Activated CD4-positive, CD25-positive, alpha-beta regulatory T cell treated with anti-CD3 and anti-CD28 coated beads, Interleukin-2, amount 50 U/mL, for 24 hours (primary cell): ENCODE measurements at regions not wholly inside any gene's neighbourhood (a gene's known extent, or its start where the extent isn't known, plus 50 kb on each side); places are given as distances from the start of the nearest gene placed in this dataset.
A peak's percentile ranks its signal among the peaks of the same experiment; 100 is the strongest.

Experiments
- ATAC-seq, 2 donors: fragments of 150-1000 bp; cut with Tn5 transposase; one replicate each; pipeline ENCODE4 v1.10.0; 2021; ENCODE audit warnings: mild to moderate bottlenecking in 1 of 2, moderate library complexity in 1 of 2

- no peak for ATAC-seq
Observed at GRCh38 chr2:74066491-74067203, 81.1 kb downstream of the BOLA3 start.

GRCh38 chr2:74067221-74067747 lies 80.4 kb downstream of the BOLA3 start:
- ATAC-seq = no peak

- ATAC-seq = no peak
Observed at GRCh38 chr2:74070991-74071390, 76.7 kb downstream of the BOLA3 start.

GRCh38 chr2:74071426-74071825 lies 76.3 kb downstream of the BOLA3 start:
- no peak for ATAC-seq

- ATAC-seq = no peak
Observed at GRCh38 chr2:74072565-74072964, 75.1 kb downstream of the BOLA3 start.

GRCh38 chr2:74074487-74074886 lies 73.2 kb downstream of the BOLA3 start:
- no peak for ATAC-seq

- no peak for ATAC-seq
Observed at GRCh38 chr2:74076074-74076470, 71.6 kb downstream of the BOLA3 start.

- ATAC-seq = no peak
Observed at GRCh38 chr2:74077636-74078035, 70.1 kb downstream of the BOLA3 start.

- ATAC-seq = no peak
Observed at GRCh38 chr2:74078466-74078865, 69.2 kb downstream of the BOLA3 start.

- peak; percentile 41 to 51 for ATAC-seq
Observed at GRCh38 chr2:74079522-74080341, 68.0 kb downstream of the BOLA3 start.

- ATAC-seq = no peak
Observed at GRCh38 chr2:74080346-74080745, 67.4 kb downstream of the BOLA3 start.

GRCh38 chr2:74081030-74081762 lies 66.5 kb downstream of the BOLA3 start:
- ATAC-seq = no peak

- no peak for ATAC-seq
Observed at GRCh38 chr2:74081763-74082110, 66.0 kb downstream of the BOLA3 start.

GRCh38 chr2:74083750-74084149 lies 64.0 kb downstream of the BOLA3 start:
- ATAC-seq = no peak
